Hepatocyte (in vitro differentiated cells): ENCODE measurements at regions not wholly inside any gene's neighbourhood (a gene's known extent, or its start where the extent isn't known, plus 50 kb on each side); places are given as distances from the start of the nearest gene placed in this dataset.

Experiments
- DNase-seq: peaks from one replicate; pipeline ENCODE4 v3.0.0-alpha.2; 2016; ENCODE audit warnings: low spot score
- H2AFZ ChIP-seq: fragments of 200-600 bp; sonication (generic); 2 replicates; pipeline ENCODE4 v1.6.0; 2016; ENCODE audit warnings: antibody characterized with exemption, mild to moderate bottlenecking
- H3K27ac ChIP-seq: fragments of 200-600 bp; sonication (generic); 2 replicates; pipeline ENCODE4 v1.5.1; 2016; ENCODE audit warnings: mild to moderate bottlenecking
- H3K27me3 ChIP-seq: fragments of 200-600 bp; sonication (generic); 2 replicates; pipeline ENCODE4 v1.6.1; 2016
- H3K36me3 ChIP-seq: fragments of 200-600 bp; sonication (generic); replicated peaks from 2 replicates; pipeline ENCODE4 v1.5.1; 2016; ENCODE audit warnings: low read depth; ENCODE audit not compliant: insufficient read depth
- H3K4me1 ChIP-seq: fragments of 200-600 bp; sonication (generic); 2 replicates; pipeline ENCODE4 v1.5.1; 2016; ENCODE audit warnings: mild to moderate bottlenecking, moderate library complexity; ENCODE audit not compliant: insufficient read depth
- H3K4me2 ChIP-seq: fragments of 200-600 bp; sonication (generic); 2 replicates; pipeline ENCODE4 v1.6.0; 2016
- H3K4me3 ChIP-seq: fragments of 200-600 bp; sonication (generic); 2 replicates; pipeline ENCODE4 v1.5.1; 2016; ENCODE audit warnings: mild to moderate bottlenecking
- H3K79me2 ChIP-seq: fragments of 200-600 bp; sonication (generic); 2 replicates; pipeline ENCODE4 v1.6.0; 2017; ENCODE audit warnings: mild to moderate bottlenecking
- H3K9me2 ChIP-seq: fragments of 200-600 bp; sonication (generic); replicated peaks from 2 replicates; pipeline ENCODE4 v1.6.0; 2017; ENCODE audit warnings: mild to moderate bottlenecking; ENCODE audit not compliant: insufficient read depth
- H3K9me3 ChIP-seq: fragments of 200-600 bp; sonication (generic); 2 replicates; pipeline ENCODE4 v1.5.1; 2016; ENCODE audit warnings: low read depth, mild to moderate bottlenecking
- H4K20me1 ChIP-seq: fragments of 200-600 bp; sonication (generic); 2 replicates; pipeline ENCODE4 v1.6.0; 2016; ENCODE audit warnings: mild to moderate bottlenecking; ENCODE audit not compliant: insufficient read depth, poor library complexity, severe bottlenecking
- CTCF ChIP-seq: fragments of 200-600 bp; sonication (generic); IDR thresholded peaks from 2 replicates; pipeline ENCODE4 v1.5.1; 2016; ENCODE audit warnings: antibody characterized with exemption, mild to moderate bottlenecking; ENCODE audit not compliant: poor library complexity
- EZH2 ChIP-seq: fragments of 200-600 bp; sonication (generic); IDR thresholded peaks from 2 replicates; pipeline ENCODE4 v1.6.1; 2016; ENCODE audit warnings: antibody characterized with exemption, mild to moderate bottlenecking, borderline replicate concordance
- EZH2phosphoT487 ChIP-seq: fragments of 200-600 bp; sonication (generic); IDR thresholded peaks from one replicate; pipeline ENCODE4 v1.6.1; 2018; ENCODE audit warnings: antibody characterized with exemption, mild to moderate bottlenecking, low read depth, moderate library complexity; ENCODE audit not compliant: unreplicated experiment, severe bottlenecking
- WGBS: methylation state at CpG from one replicate; pipeline ENCODE4 v1.1.6; 2016; ENCODE audit warnings: low lambda C conversion rate; ENCODE audit errors: missing lambda C conversion rate; 5-methylcytosine and 5-hydroxymethylcytosine counted together

GRCh38 chr1:80925130-80925805, 875.5 kb upstream of the ADGRL2 start:
- Histone ChIP-seq H3K4me1 (no peaks in the 10 kb centered on the region), H3K27ac (no peak overlapping the region), H3K27me3 (no peaks in the 10 kb centered on the region), H4K20me1 (no peaks in the 10 kb centered on the region), H3K79me2 (no peaks in the 10 kb centered on the region), H3K9me2 (no peaks in the 10 kb centered on the region), H3K4me2 (no peak overlapping the region), H3K9me3 (peaks cover under 1% of the 10 kb centered on the region), H3K4me3 (no peak overlapping the region), H3K36me3 (no peaks in the 10 kb centered on the region), H2AFZ (no peak overlapping the region)
- WGBS = 92% methylated on average over 3 of the region's 3 CpGs
- no peak for DNase-seq
- TF ChIP-seq CTCF = no peak
- TF ChIP-seq EZH2 = no peak
- TF ChIP-seq EZH2phosphoT487 = no peak

GRCh38 chr1:80924290-80924689, 876.4 kb upstream of the ADGRL2 start:
- TF ChIP-seq EZH2phosphoT487 (no peak), EZH2 (no peak), CTCF (no peak)

GRCh38 chr1:80922906-80923305, 877.8 kb upstream of the ADGRL2 start:
- WGBS = 89% methylated on average over 1 of the region's 1 CpG
- Histone ChIP-seq H3K4me3 (no peak overlapping the region), H4K20me1 (no peaks in the 10 kb centered on the region), H3K27ac (no peak overlapping the region), H3K4me1 (peaks cover under 1% of the 10 kb centered on the region), H3K36me3 (no peaks in the 10 kb centered on the region), H3K9me3 (no peaks in the 10 kb centered on the region), H3K9me2 (no peaks in the 10 kb centered on the region), H3K27me3 (no peaks in the 10 kb centered on the region), H2AFZ (no peak overlapping the region), H3K79me2 (no peaks in the 10 kb centered on the region), H3K4me2 (no peak overlapping the region)
- DNase-seq = no peak
- TF ChIP-seq CTCF = no peak
- TF ChIP-seq EZH2phosphoT487 = no peak
- TF ChIP-seq EZH2 = no peak

More at GRCh38 chr1:80924290-80924689, 876.4 kb upstream of the ADGRL2 start:
- no peak overlapping the region for H3K4me2 ChIP-seq
- no peaks in the 10 kb centered on the region for H3K36me3 ChIP-seq
- no peak overlapping the region for H3K4me3 ChIP-seq
- no peaks in the 10 kb centered on the region for H3K4me1 ChIP-seq
- no peak overlapping the region for H3K27ac ChIP-seq
- 100% methylated on average over 2 of the region's 2 CpGs for WGBS
- H2AFZ ChIP-seq = no peak overlapping the region
- H3K9me2 ChIP-seq = no peaks in the 10 kb centered on the region
- H3K27me3 ChIP-seq = no peaks in the 10 kb centered on the region
- H3K9me3 ChIP-seq = no peaks in the 10 kb centered on the region
- H4K20me1 ChIP-seq = no peaks in the 10 kb centered on the region
- DNase-seq = no peak
- H3K79me2 ChIP-seq = no peaks in the 10 kb centered on the region
